ENCODE measurements at regions not wholly inside any gene's neighbourhood (a gene's known extent, or its start where the extent isn't known, plus 50 kb on each side); places are given as distances from the start of the nearest gene placed in this dataset.

GRCh38 chr14:62614122-62614521 is 431.1 kb downstream of the KCNH5 start:
- H3K27ac ChIP-seq (ENCODE audit: low read depth, low read length), result no peak overlapping the region
- no peak overlapping the region for H3K4me3 ChIP-seq (ENCODE audit: insufficient read depth, low read length, poor library complexity, severe bottlenecking)
- no peaks in the 10 kb centered on the region for H3K9me2 ChIP-seq (replicated peaks; ENCODE audit: insufficient read depth, low read length)
- no peaks in the 10 kb centered on the region for H3F3A ChIP-seq (ENCODE audit: insufficient read depth)
- no peaks in the 10 kb centered on the region for H3K79me2 ChIP-seq (ENCODE audit: insufficient read depth, low read length)
- TF ChIP-seq EZH2phosphoT487 (conservative IDR thresholded peaks at IDR 0.05; ENCODE audit: low read length) (no peak), CTCF (IDR thresholded peaks at IDR 0.05; ENCODE audit: insufficient read depth, low read length, poor library complexity, severe bottlenecking) (no peak)
- H3K9me3 ChIP-seq (ENCODE audit: insufficient read depth, low read length), result no peaks in the 10 kb centered on the region
- no peaks in the 10 kb centered on the region for H3K27me3 ChIP-seq (ENCODE audit: low read length)
- H2AFZ ChIP-seq (ENCODE audit: low read depth, low read length, severe bottlenecking), result no peak overlapping the region
- H3K4me2 ChIP-seq (ENCODE audit: low read depth, low read length, poor library complexity, severe bottlenecking), result no peak overlapping the region
- H4K20me1 ChIP-seq (ENCODE audit: low read depth, low read length), result no peaks in the 10 kb centered on the region
- no peak overlapping the region for H3K9ac ChIP-seq (ENCODE audit: low read length)
- no peaks in the 10 kb centered on the region for H3K36me3 ChIP-seq (ENCODE audit: low read length)

DNA sequence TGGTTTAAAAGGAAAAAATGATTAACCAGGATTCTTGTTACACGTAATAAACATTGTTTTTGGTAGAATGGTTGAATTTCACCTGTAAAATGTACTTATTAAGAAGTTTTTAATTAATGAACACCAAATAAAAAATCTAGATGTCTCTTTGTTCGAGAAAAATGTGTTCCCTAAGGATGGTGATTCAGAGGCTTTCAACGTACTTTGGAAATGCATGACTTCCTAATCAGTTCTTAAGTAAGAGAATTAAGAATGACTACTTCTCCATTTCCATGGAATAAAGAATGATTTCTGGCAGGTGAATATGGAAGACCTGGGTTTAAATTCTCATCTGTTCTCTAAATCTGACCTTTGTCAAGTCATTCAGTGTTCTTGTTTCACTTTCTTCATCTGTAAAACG is 428.6 kb downstream of the KCNH5 start:
- Histone ChIP-seq H2AFZ (ENCODE audit: low read depth, low read length, severe bottlenecking) (no peak overlapping the region), H3K9me2 (replicated peaks; ENCODE audit: insufficient read depth, low read length) (no peaks in the 10 kb centered on the region), H3K9me3 (ENCODE audit: insufficient read depth, low read length) (no peaks in the 10 kb centered on the region), H3K9ac (ENCODE audit: low read length) (no peak overlapping the region), H3K4me3 (ENCODE audit: insufficient read depth, low read length, poor library complexity, severe bottlenecking) (no peak overlapping the region), H3K4me2 (ENCODE audit: low read depth, low read length, poor library complexity, severe bottlenecking) (no peak overlapping the region), H3K79me2 (ENCODE audit: insufficient read depth, low read length) (no peaks in the 10 kb centered on the region), H3F3A (ENCODE audit: insufficient read depth) (no peaks in the 10 kb centered on the region), H3K27me3 (ENCODE audit: low read length) (no peaks in the 10 kb centered on the region), H3K36me3 (ENCODE audit: low read length) (no peaks in the 10 kb centered on the region), H4K20me1 (ENCODE audit: low read depth, low read length) (no peaks in the 10 kb centered on the region), H3K27ac (ENCODE audit: low read depth, low read length) (no peak overlapping the region)
- TF ChIP-seq EZH2phosphoT487 (conservative IDR thresholded peaks at IDR 0.05; ENCODE audit: low read length) (no peak), CTCF (IDR thresholded peaks at IDR 0.05; ENCODE audit: insufficient read depth, low read length, poor library complexity, severe bottlenecking) (no peak)

DNA sequence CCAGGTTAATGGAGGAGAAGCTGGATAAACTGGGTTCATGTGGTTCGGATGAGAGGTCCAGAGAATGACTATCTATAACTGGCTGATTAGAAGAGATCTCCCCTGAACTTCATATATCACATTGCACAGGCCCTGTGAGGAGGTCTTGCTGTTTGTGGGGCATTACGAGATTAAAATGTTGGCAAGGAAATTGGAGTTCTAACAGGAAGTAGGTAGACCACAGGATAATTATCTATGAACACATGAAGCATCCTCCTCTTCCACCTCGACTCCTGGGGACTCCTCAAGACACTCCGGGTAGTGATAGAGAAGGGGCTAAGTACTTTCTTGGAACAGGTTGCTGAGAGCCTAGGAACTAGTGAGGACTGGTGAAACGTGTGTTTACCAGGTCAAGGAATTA is 418.8 kb downstream of the KCNH5 start:
- TF ChIP-seq CTCF (IDR thresholded peaks at IDR 0.05; ENCODE audit: insufficient read depth, low read length, poor library complexity, severe bottlenecking) (no peak), EZH2phosphoT487 (conservative IDR thresholded peaks at IDR 0.05; ENCODE audit: low read length) (no peak)
- no peaks in the 10 kb centered on the region for H3K9me2 ChIP-seq (replicated peaks; ENCODE audit: insufficient read depth, low read length)
- H3K4me2 ChIP-seq (ENCODE audit: low read depth, low read length, poor library complexity, severe bottlenecking), result no peak overlapping the region
- H4K20me1 ChIP-seq (ENCODE audit: low read depth, low read length), result no peaks in the 10 kb centered on the region
- H3K79me2 ChIP-seq (ENCODE audit: insufficient read depth, low read length), result no peaks in the 10 kb centered on the region
- no peaks in the 10 kb centered on the region for H3K36me3 ChIP-seq (ENCODE audit: low read length)
- no peaks in the 10 kb centered on the region for H3K27me3 ChIP-seq (ENCODE audit: low read length)
- H3K27ac ChIP-seq (ENCODE audit: low read depth, low read length), result no peak overlapping the region
- no peaks in the 10 kb centered on the region for H3F3A ChIP-seq (ENCODE audit: insufficient read depth)
- H2AFZ ChIP-seq (ENCODE audit: low read depth, low read length, severe bottlenecking), result no peak overlapping the region
- no peak overlapping the region for H3K9ac ChIP-seq (ENCODE audit: low read length)
- no peaks in the 10 kb centered on the region for H3K9me3 ChIP-seq (ENCODE audit: insufficient read depth, low read length)
- no peak overlapping the region for H3K4me3 ChIP-seq (ENCODE audit: insufficient read depth, low read length, poor library complexity, severe bottlenecking)

Measured in SU-DHL-6 (cell line).